H9 (cell line): ENCODE measurements at regions not wholly inside any gene's neighbourhood (a gene's known extent, or its start where the extent isn't known, plus 50 kb on each side); places are given as distances from the start of the nearest gene placed in this dataset.

Experiments used
- DNase-seq: peaks from one replicate; pipeline ENCODE4 v3.0.0-alpha.2; 2017
- H2AFZ ChIP-seq: one replicate; pipeline ENCODE4 v1.6.1; 2013; ENCODE audit warnings: mild to moderate bottlenecking, low read length, control low read depth, moderate library complexity
- H2AK5ac ChIP-seq: 2 replicates; pipeline ENCODE4 v1.6.1; 2013; ENCODE audit warnings: low read length, control low read depth, mixed read lengths; ENCODE audit not compliant: insufficient read length
- H2BK120ac ChIP-seq: one replicate; pipeline ENCODE4 v1.6.1; 2013; ENCODE audit warnings: low read depth, mild to moderate bottlenecking, low read length, control low read depth, inconsistent platforms; ENCODE audit not compliant: poor library complexity, severe bottlenecking
- H2BK12ac ChIP-seq: 2 replicates; pipeline ENCODE4 v1.6.1; 2013; ENCODE audit warnings: low read length, control low read depth, mixed read lengths, low read depth; ENCODE audit not compliant: insufficient read length
- H2BK15ac ChIP-seq: 2 replicates; pipeline ENCODE4 v1.6.1; 2013; ENCODE audit warnings: low read depth, low read length, control low read depth
- H2BK20ac ChIP-seq: one replicate; pipeline ENCODE4 v1.6.1; 2013; ENCODE audit warnings: low read depth, mild to moderate bottlenecking, low read length, control low read depth, inconsistent platforms; ENCODE audit not compliant: poor library complexity, severe bottlenecking
- H2BK5ac ChIP-seq: 2 replicates; pipeline ENCODE4 v1.6.1; 2013; ENCODE audit warnings: low read length, control low read depth, mixed read lengths; ENCODE audit not compliant: insufficient read length
- H3K14ac ChIP-seq: 2 replicates; pipeline ENCODE4 v1.6.1; 2013; ENCODE audit warnings: low read length, control low read depth; ENCODE audit not compliant: insufficient read depth
- H3K18ac ChIP-seq: 2 replicates; pipeline ENCODE4 v1.6.1; 2013; ENCODE audit warnings: low read depth, mild to moderate bottlenecking, mixed read lengths, low read length, control low read depth; ENCODE audit not compliant: insufficient read length
- H3K23ac ChIP-seq: 2 replicates; pipeline ENCODE4 v1.6.1; 2013; ENCODE audit warnings: low read length, control low read depth, mixed read lengths, low read depth; ENCODE audit not compliant: insufficient read length
- H3K23me2 ChIP-seq: 2 replicates; pipeline ENCODE4 v1.6.1; 2013; ENCODE audit warnings: low read depth, mild to moderate bottlenecking, mixed read lengths, low read length, control low read depth; ENCODE audit not compliant: insufficient read length, poor library complexity, severe bottlenecking
- H3K27ac ChIP-seq: 2 replicates; pipeline ENCODE4 v1.5.1; 2013; ENCODE audit warnings: low read length, control low read depth, mixed read lengths, low read depth; ENCODE audit not compliant: insufficient read length
- H3K27me3 ChIP-seq: 2 replicates; pipeline ENCODE4 v1.6.1; 2013; ENCODE audit warnings: low read length, control low read depth, inconsistent platforms; ENCODE audit not compliant: insufficient read depth
- H3K4ac ChIP-seq: 2 replicates; pipeline ENCODE4 v1.6.1; 2013; ENCODE audit warnings: low read depth, mild to moderate bottlenecking, control low read depth, inconsistent platforms, low read length, moderate library complexity
- H3K4me1 ChIP-seq: 2 replicates; pipeline ENCODE4 v1.6.1; 2013; ENCODE audit warnings: low read length, control low read depth, inconsistent platforms; ENCODE audit not compliant: insufficient read depth
- H3K4me2 ChIP-seq: 2 replicates; pipeline ENCODE4 v1.6.1; 2013; ENCODE audit warnings: low read length, control low read depth, mixed read lengths; ENCODE audit not compliant: insufficient read length, insufficient read depth
- H3K56ac ChIP-seq: 2 replicates; pipeline ENCODE4 v1.6.1; 2013; ENCODE audit warnings: low read depth, mild to moderate bottlenecking, mixed read lengths, low read length, control low read depth; ENCODE audit not compliant: insufficient read length
- H3K79me1 ChIP-seq: 2 replicates; pipeline ENCODE4 v1.6.1; 2013; ENCODE audit warnings: low read depth, mild to moderate bottlenecking, moderate library complexity, low read length, control low read depth, inconsistent platforms; ENCODE audit not compliant: insufficient read depth, poor library complexity, severe bottlenecking
- H3K79me2 ChIP-seq: 2 replicates; pipeline ENCODE4 v1.6.1; 2013; ENCODE audit warnings: low read length, control low read depth, inconsistent platforms; ENCODE audit not compliant: insufficient read depth
- H3K9ac ChIP-seq: 2 replicates; pipeline ENCODE4 v1.6.1; 2013; ENCODE audit warnings: low read length, control low read depth, mixed read lengths; ENCODE audit not compliant: insufficient read length; ENCODE audit errors: extremely low read depth
- H3K9me3 ChIP-seq: one replicate; pipeline ENCODE4 v1.6.1; 2013; ENCODE audit warnings: low read depth, low read length, inconsistent platforms; ENCODE audit not compliant: control insufficient read depth
- H3T11ph ChIP-seq: one replicate; pipeline ENCODE4 v1.6.1; 2013; ENCODE audit warnings: mild to moderate bottlenecking, low read length, control low read depth, inconsistent platforms
- H4K20me1 ChIP-seq: one replicate; pipeline ENCODE4 v1.6.1; 2013; ENCODE audit not compliant: control insufficient read depth, insufficient read length, insufficient read depth
- H4K5ac ChIP-seq: 2 replicates; pipeline ENCODE4 v1.6.1; 2013; ENCODE audit warnings: low read depth, mild to moderate bottlenecking, mixed read lengths, low read length, control low read depth; ENCODE audit not compliant: insufficient read length
- H4K8ac ChIP-seq: replicated peaks from 2 replicates; pipeline ENCODE4 v1.6.1; 2013; ENCODE audit warnings: low read length, control low read depth, mixed read lengths, low read depth; ENCODE audit not compliant: insufficient read length
- H4K91ac ChIP-seq: 2 replicates; pipeline ENCODE4 v1.6.1; 2013; ENCODE audit warnings: low read depth, mild to moderate bottlenecking, moderate library complexity, mixed read lengths, low read length, control low read depth; ENCODE audit not compliant: insufficient read length
- H3K27ac Mint-ChIP-seq, 3 experiments: 2 replicates in 2 of 3; 3 replicates in 1 of 3; pipeline ENCODE4 v1.8.0; 2020 to 2021; ENCODE audit warnings: mixed read lengths in 3 of 3, mild to moderate bottlenecking in 1 of 3, moderate library complexity in 1 of 3
- H3K27me3 Mint-ChIP-seq: 2 replicates; pipeline ENCODE4 v1.8.0; 2021; ENCODE audit warnings: low read depth, mild to moderate bottlenecking, moderate library complexity, mixed read lengths
- H3K36me3 Mint-ChIP-seq, 3 experiments: 2 replicates in 2 of 3; 3 replicates in 1 of 3; pipeline ENCODE4 v1.8.0; 2020 to 2021; ENCODE audit warnings: low read depth in 3 of 3, mixed read lengths in 3 of 3; ENCODE audit not compliant: insufficient read depth in 1 of 3
- H3K4me1 Mint-ChIP-seq, 2 experiments: 2 replicates each; pipeline ENCODE4 v1.8.0; 2020; ENCODE audit warnings: mixed read lengths in 2 of 2
- H3K4me3 Mint-ChIP-seq, 2 experiments: 2 replicates in 1 of 2; 3 replicates in 1 of 2; pipeline ENCODE4 v1.8.0; 2020 to 2021; ENCODE audit warnings: mild to moderate bottlenecking in 2 of 2, mixed read lengths in 2 of 2, moderate library complexity in 1 of 2
- H3K9me3 Mint-ChIP-seq, 2 experiments: 2 replicates in 1 of 2; 3 replicates in 1 of 2; pipeline ENCODE4 v1.8.0; 2020; ENCODE audit warnings: mild to moderate bottlenecking in 2 of 2, mixed read lengths in 2 of 2, moderate library complexity in 1 of 2
- CTCF ChIP-seq: fragments of 200-600 bp; sonication (generic); conservative IDR thresholded peaks from 3 replicates; pipeline ENCODE4 v1.8.0; 2021; ENCODE audit warnings: antibody characterized with exemption, mild to moderate bottlenecking
- WGBS: extraction: QIAGEN DNeasy Blood & Tissue Kit; methylation state at CpG from one replicate; pipeline ENCODE4 v1.1.7; 2013; ENCODE audit warnings: missing lambda C conversion rate, low lambda C conversion rate, mixed read lengths; ENCODE audit not compliant: insufficient read length; ENCODE audit errors: extremely low coverage; 5-methylcytosine and 5-hydroxymethylcytosine counted together

- Histone ChIP-seq H4K5ac (no peak overlapping the region), H3K14ac (no peak overlapping the region), H3K4me2 (no peak overlapping the region), H2BK20ac (no peak overlapping the region), H4K8ac (no peak overlapping the region), H2AFZ (no peak overlapping the region), H2BK120ac (no peak overlapping the region), H3K9me3 (no peaks in the 10 kb centered on the region), H3K23me2 (no peaks in the 10 kb centered on the region), H3K4ac (no peak overlapping the region), H3K79me2 (no peaks in the 10 kb centered on the region), H3K9ac (no peak overlapping the region), H3K4me1 (no peaks in the 10 kb centered on the region), H2BK5ac (no peak overlapping the region), H3K23ac (no peak overlapping the region), H3K79me1 (no peaks in the 10 kb centered on the region), H2BK12ac (no peak overlapping the region), H2AK5ac (no peak overlapping the region), H4K91ac (no peak overlapping the region), H3K27ac (no peak overlapping the region), H3K27me3 (no peaks in the 10 kb centered on the region), H3K56ac (no peak overlapping the region), H4K20me1 (no peaks in the 10 kb centered on the region), H2BK15ac (no peak overlapping the region), H3T11ph (no peak overlapping the region), H3K18ac (no peak overlapping the region)
- H3K36me3 Mint-ChIP-seq = no peaks in the 10 kb centered on the region
- DNase-seq = no peak
- no peaks in the 10 kb centered on the region for H3K9me3 Mint-ChIP-seq
- no peak overlapping the region for H3K4me3 Mint-ChIP-seq
- WGBS = no CpG with 5 or more reads among the region's 1 CpG
- no peak overlapping the region for H3K27ac Mint-ChIP-seq
- H3K27me3 Mint-ChIP-seq = no peaks in the 10 kb centered on the region
- TF ChIP-seq CTCF = no peak
- H3K4me1 Mint-ChIP-seq = no peaks in the 10 kb centered on the region
These were observed 120.1 kb downstream of the LRRN1 start for GRCh38 chr3:3919316-3919715.
